ENCODE measurements at regions not wholly inside any gene's neighbourhood (a gene's known extent, or its start where the extent isn't known, plus 50 kb on each side); places are given as distances from the start of the nearest gene placed in this dataset.

- WGBS = 39% methylated on average over 13 of the region's 13 CpGs
- TF ChIP-seq POLR2A (IDR thresholded peaks at IDR 0.05) (no peak), CTCF (IDR thresholded peaks at IDR 0.05) (no peak), EP300 (IDR thresholded peaks at IDR 0.05) (no peak), POLR2AphosphoS5 (IDR thresholded peaks at IDR 0.05) (no peak)
- Histone ChIP-seq H3K27ac (no peak overlapping the region), H3K9me3 (peaks cover 5% of the 10 kb centered on the region), H3K36me3 (no peaks in the 10 kb centered on the region), H3K4me3 (no peak overlapping the region), H3K4me1 (no peaks in the 10 kb centered on the region), H3K27me3 (peaks cover 50% of the 10 kb centered on the region)
- DNase-seq (ENCODE audit: low spot score in 2 of 2) = peak; percentile 19 to 54
These were observed 62.8 kb upstream of the OTOS start for GRCh38 chr2:240203031-240203787.

- DNase-seq (ENCODE audit: low spot score in 2 of 2) = peak; percentile 47 to 53
- Histone ChIP-seq H3K27me3 (peaks cover 50% of the 10 kb centered on the region), H3K36me3 (no peaks in the 10 kb centered on the region), H3K27ac (no peak overlapping the region), H3K4me3 (no peak overlapping the region), H3K9me3 (peaks cover 5% of the 10 kb centered on the region), H3K4me1 (no peaks in the 10 kb centered on the region)
- WGBS = 41% methylated on average over 8 of the region's 11 CpGs
- TF ChIP-seq POLR2AphosphoS5 (IDR thresholded peaks at IDR 0.05) (no peak), POLR2A (IDR thresholded peaks at IDR 0.05) (no peak), EP300 (IDR thresholded peaks at IDR 0.05) (no peak), CTCF (IDR thresholded peaks at IDR 0.05) (no peak)
These were observed 63.4 kb upstream of the OTOS start for GRCh38 chr2:240203788-240204270.

GRCh38 chr2:240204431-240205276, 64.2 kb upstream of the OTOS start:
- Histone ChIP-seq H3K4me3 (no peak overlapping the region), H3K36me3 (no peaks in the 10 kb centered on the region), H3K9me3 (peaks cover 5% of the 10 kb centered on the region), H3K4me1 (no peaks in the 10 kb centered on the region), H3K27ac (no peak overlapping the region), H3K27me3 (peaks cover 47% of the 10 kb centered on the region)
- 81% methylated on average over 16 of the region's 17 CpGs for WGBS
- TF ChIP-seq CTCF (IDR thresholded peaks at IDR 0.05) (no peak), POLR2A (IDR thresholded peaks at IDR 0.05) (no peak), EP300 (IDR thresholded peaks at IDR 0.05) (no peak), POLR2AphosphoS5 (IDR thresholded peaks at IDR 0.05) (no peak)
- peak; percentile 38 to 50 for DNase-seq (ENCODE audit: low spot score in 2 of 2)

- H3K4me3 ChIP-seq = no peak overlapping the region
- WGBS = 43% methylated on average over 3 of the region's 3 CpGs
- H3K4me1 ChIP-seq = no peaks in the 10 kb centered on the region
- peak; percentile 29 to 60 for DNase-seq (ENCODE audit: low spot score in 2 of 2)
- H3K36me3 ChIP-seq = no peaks in the 10 kb centered on the region
- H3K27me3 ChIP-seq = peaks cover 43% of the 10 kb centered on the region
- TF ChIP-seq POLR2AphosphoS5 (IDR thresholded peaks at IDR 0.05) (no peak), POLR2A (IDR thresholded peaks at IDR 0.05) (no peak), CTCF (IDR thresholded peaks at IDR 0.05) (no peak), EP300 (IDR thresholded peaks at IDR 0.05) (no peak)
- H3K9me3 ChIP-seq = peaks cover 5% of the 10 kb centered on the region
- no peak overlapping the region for H3K27ac ChIP-seq
These were observed 64.9 kb upstream of the OTOS start for GRCh38 chr2:240205348-240205747.

- 40% methylated on average over 2 of the region's 2 CpGs for WGBS
- DNase-seq (ENCODE audit: low spot score in 2 of 2) = no peak
- TF ChIP-seq POLR2AphosphoS5 (IDR thresholded peaks at IDR 0.05) (no peak), CTCF (IDR thresholded peaks at IDR 0.05) (no peak), POLR2A (IDR thresholded peaks at IDR 0.05) (no peak), EP300 (IDR thresholded peaks at IDR 0.05) (no peak)
- Histone ChIP-seq H3K36me3 (no peaks in the 10 kb centered on the region), H3K4me1 (no peaks in the 10 kb centered on the region), H3K27me3 (peaks cover 39% of the 10 kb centered on the region), H3K4me3 (no peak overlapping the region), H3K27ac (no peak overlapping the region), H3K9me3 (peaks cover 5% of the 10 kb centered on the region)
These were observed 65.3 kb upstream of the OTOS start for GRCh38 chr2:240205772-240206171.

Data from suprapubic skin (tissue), 4 donors.